ENCODE measurements at regions not wholly inside any gene's neighbourhood (a gene's known extent, or its start where the extent isn't known, plus 50 kb on each side); places are given as distances from the start of the nearest gene placed in this dataset.

DNA sequence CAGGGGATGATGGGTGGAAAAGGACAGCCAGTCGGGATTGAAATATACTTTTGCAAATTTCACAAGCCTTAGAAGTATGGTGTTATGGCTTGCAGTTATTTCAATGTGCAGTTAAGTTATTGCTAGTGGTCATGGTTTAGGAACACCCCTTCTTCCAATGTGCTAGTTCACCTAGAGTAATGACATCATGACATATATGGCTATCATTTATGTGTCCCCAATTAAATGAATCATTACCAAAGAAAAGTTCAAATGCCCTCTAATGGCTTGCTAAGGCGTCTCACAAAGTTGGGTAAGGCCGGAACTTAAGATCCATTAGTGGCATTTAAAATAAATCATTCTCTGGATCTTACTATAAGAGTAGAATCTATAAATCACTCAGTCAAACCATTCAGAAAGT, 271.6 kb downstream of the SPRY2 start:
- TF ChIP-seq CTCF (conservative IDR thresholded peaks at IDR 0.05; ENCODE audit: low read depth in 2 of 2) (no peak), EZH2phosphoT487 (IDR thresholded peaks at IDR 0.05; ENCODE audit: unreplicated experiment) (no peak), CREB1 (CRISPR knock-in tag; IDR thresholded peaks at IDR 0.05; ENCODE audit: low read depth) (no peak), EZH2 (IDR thresholded peaks at IDR 0.05; ENCODE audit: low read depth, unreplicated experiment) (no peak), REST (IDR thresholded peaks at IDR 0.05; ENCODE audit: unreplicated experiment) (no peak), POLR2AphosphoS5 (IDR thresholded peaks at IDR 0.05; ENCODE audit: low read depth) (no peak), ZNF331 (CRISPR knock-in tag; IDR thresholded peaks at IDR 0.05; ENCODE audit: low read depth) (no peak), ZNF114 (CRISPR knock-in tag; IDR thresholded peaks at IDR 0.05) (no peak), JUNB (IDR thresholded peaks at IDR 0.05; ENCODE audit: unreplicated experiment) (no peak)
- TF ChIP-seq, protein P1, sequence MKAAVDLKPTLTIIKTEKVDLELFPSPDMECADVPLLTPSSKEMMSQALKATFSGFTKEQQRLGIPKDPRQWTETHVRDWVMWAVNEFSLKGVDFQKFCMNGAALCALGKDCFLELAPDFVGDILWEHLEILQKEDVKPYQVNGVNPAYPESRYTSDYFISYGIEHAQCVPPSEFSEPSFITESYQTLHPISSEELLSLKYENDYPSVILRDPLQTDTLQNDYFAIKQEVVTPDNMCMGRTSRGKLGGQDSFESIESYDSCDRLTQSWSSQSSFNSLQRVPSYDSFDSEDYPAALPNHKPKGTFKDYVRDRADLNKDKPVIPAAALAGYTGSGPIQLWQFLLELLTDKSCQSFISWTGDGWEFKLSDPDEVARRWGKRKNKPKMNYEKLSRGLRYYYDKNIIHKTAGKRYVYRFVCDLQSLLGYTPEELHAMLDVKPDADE (IDR thresholded peaks at IDR 0.05): no peak

All from GM23338 (cell line).